Endothelial cell of umbilical vein (primary cell): ENCODE measurements at regions not wholly inside any gene's neighbourhood (a gene's known extent, or its start where the extent isn't known, plus 50 kb on each side); places are given as distances from the start of the nearest gene placed in this dataset.

Experiments used
- BruUV-seq: library from RNA; stranded (reverse); fragments of 400-500 nt; replicated peaks from 2 replicates; lab custom pipeline; 2021; lab: Mats Ljungman, UMichigan
- CTCF ChIA-PET: fragments of 300-600, 350-600 bp; sonication (Branson Sonifier 250); formaldehyde crosslinking; loops from one replicate; lab custom pipeline; 2021; ENCODE audit warnings: antibody characterized with exemption, inconsistent platforms; lab: Charles Lee
- POLR2A ChIA-PET: fragments of 300-600, 350-600 bp; sonication (Branson Sonifier 250); formaldehyde crosslinking; loops from one replicate; lab custom pipeline; 2021; ENCODE audit warnings: antibody characterized with exemption, inconsistent platforms; lab: Charles Lee
- DNase-seq: peaks from one replicate; pipeline ENCODE4 v3.0.0-alpha.2; 2011; ENCODE audit warnings: low read depth, low spot score
- FAIRE-seq: peaks from 2 replicates; lab custom pipeline; 2011; peaks lifted over from hg19 to GRCh38; lab: Jason Lieb, UNC
- H2AFZ ChIP-seq: 2 replicates; pipeline ENCODE4 v1.6.0; 2012; ENCODE audit warnings: low read depth, low read length, control low read depth, inconsistent platforms
- H3K27ac ChIP-seq: 2 replicates; pipeline ENCODE4 v1.5.1; 2011; ENCODE audit warnings: low read depth, mild to moderate bottlenecking, control low read depth, low read length, moderate library complexity; ENCODE audit not compliant: insufficient read depth
- H3K27me3 ChIP-seq, 2 experiments: 2 replicates each; pipeline versions ENCODE4 v1.6.0 to v1.6.1; 2011; ENCODE audit warnings: low read length in 2 of 2, mixed read lengths in 1 of 2; ENCODE audit not compliant: control insufficient read depth in 2 of 2, insufficient read depth in 2 of 2
- H3K36me3 ChIP-seq, 2 experiments: 2 replicates in 1 of 2; 3 replicates in 1 of 2; pipeline ENCODE4 v1.5.1; 2011; ENCODE audit warnings: low read length in 2 of 2, mild to moderate bottlenecking in 1 of 2, moderate library complexity in 1 of 2; ENCODE audit not compliant: control insufficient read depth in 2 of 2, insufficient read depth in 2 of 2; ENCODE audit errors: extremely low read depth in 1 of 2
- H3K4me1 ChIP-seq: 3 replicates; pipeline ENCODE4 v1.5.1; 2011; ENCODE audit warnings: mild to moderate bottlenecking, low read length; ENCODE audit not compliant: control insufficient read depth, insufficient read depth; ENCODE audit errors: extremely low read depth
- H3K4me2 ChIP-seq: 2 replicates; pipeline ENCODE4 v1.6.1; 2011; ENCODE audit warnings: low read length, control low read depth, mixed read lengths; ENCODE audit not compliant: insufficient read depth
- H3K4me3 ChIP-seq, 3 experiments: fragments of 200-600 bp in 1 of 3; sonication (generic), shearing (Covaris generic) in 1 of 3; replicated peaks in 1 of 3; 2 replicates each; pipeline ENCODE4 v1.5.1; 2011 to 2016; ENCODE audit warnings: control low read depth in 3 of 3, low read length in 3 of 3, mild to moderate bottlenecking in 2 of 3, inconsistent platforms in 1 of 3, low read depth in 1 of 3, moderate library complexity in 1 of 3; ENCODE audit not compliant: insufficient read depth in 1 of 3
- H3K79me2 ChIP-seq: 2 replicates; pipeline ENCODE4 v1.6.0; 2012; ENCODE audit warnings: low read length, inconsistent platforms; ENCODE audit not compliant: control insufficient read depth, insufficient read depth
- H3K9ac ChIP-seq: replicated peaks from 2 replicates; pipeline ENCODE3; 2011; ENCODE audit warnings: low read length, control low read depth; ENCODE audit not compliant: insufficient read depth; ENCODE audit errors: extremely low read depth
- H3K9me1 ChIP-seq: replicated peaks from 3 replicates; pipeline ENCODE4 v1.6.0; 2011; ENCODE audit warnings: mild to moderate bottlenecking, low read length; ENCODE audit not compliant: control insufficient read depth, insufficient read depth; ENCODE audit errors: extremely low read depth
- H3K9me3 ChIP-seq: replicated peaks from 2 replicates; pipeline ENCODE4 v1.5.1; 2012; ENCODE audit warnings: low read length, inconsistent platforms; ENCODE audit not compliant: control insufficient read depth, insufficient read depth
- H4K20me1 ChIP-seq: replicated peaks from 2 replicates; pipeline ENCODE3; 2011; ENCODE audit warnings: mild to moderate bottlenecking, low read length; ENCODE audit not compliant: control insufficient read depth, insufficient read depth; ENCODE audit errors: extremely low read depth
- CTCF ChIP-seq, 2 donors: IDR thresholded peaks; 1 replicate in 1 of 2; 2 replicates in 1 of 2; pipeline ENCODE4 v1.5.1; 2011; ENCODE audit warnings: low read length in 2 of 2, mild to moderate bottlenecking in 2 of 2, moderate library complexity in 2 of 2, control low read depth in 1 of 2, inconsistent platforms in 1 of 2, low read depth in 1 of 2; ENCODE audit not compliant: insufficient read depth in 1 of 2; ENCODE audit errors: extremely low read depth in 1 of 2
- EZH2 ChIP-seq: IDR thresholded peaks from 2 replicates; pipeline ENCODE4 v1.6.1; 2012; ENCODE audit warnings: borderline replicate concordance, low read depth, mild to moderate bottlenecking, moderate library complexity, low read length, inconsistent platforms; ENCODE audit not compliant: severe bottlenecking
- FOS ChIP-seq: IDR thresholded peaks from 2 replicates; pipeline ENCODE4 v1.6.1; 2011; ENCODE audit warnings: mild to moderate bottlenecking, low read length, moderate library complexity, borderline replicate concordance; ENCODE audit not compliant: insufficient read depth
- GATA2 ChIP-seq: IDR thresholded peaks from 2 replicates; pipeline ENCODE4 v1.7.0; 2011; ENCODE audit warnings: low read depth, mild to moderate bottlenecking, moderate library complexity, mixed read lengths, low read length; ENCODE audit not compliant: insufficient read length, insufficient read depth
- JUN ChIP-seq: IDR thresholded peaks from 2 replicates; pipeline ENCODE4 v1.6.1; 2011; ENCODE audit warnings: borderline replicate concordance, low read depth; ENCODE audit not compliant: insufficient read length, insufficient read depth
- MAX ChIP-seq: IDR thresholded peaks from 2 replicates; pipeline ENCODE4 v1.6.1; 2011; ENCODE audit not compliant: insufficient read depth, insufficient read length
- MYC ChIP-seq: IDR thresholded peaks from one replicate; pipeline ENCODE4 v1.6.1; 2011; ENCODE audit warnings: mild to moderate bottlenecking, low read depth, low read length
- POLR2A ChIP-seq: IDR thresholded peaks from 2 replicates; pipeline ENCODE4 v1.6.1; 2012; ENCODE audit warnings: low read depth, mild to moderate bottlenecking, control low read depth, low read length
- POLR2AphosphoS5 ChIP-seq: IDR thresholded peaks from 2 replicates; pipeline ENCODE4 v1.6.1; 2012; ENCODE audit warnings: low read depth, mild to moderate bottlenecking, control low read depth, low read length, moderate library complexity; ENCODE audit not compliant: insufficient read depth
- dilution Hi-C: fragments of 300-500 bp; cut with MboI; formaldehyde crosslinking; loops from one replicate; pipeline ENCODE4 v1.15.0; 2019; ENCODE audit warnings: low sequenced_read_pairs; ENCODE audit not compliant: extremely low pct_ligation_motif_present
- intact Hi-C: fragments of 100-400 bp; cut with micrococcal nuclease; formaldehyde crosslinking; loops from one replicate; pipeline ENCODE4 v1.10.0; 2022

- dilution Hi-C loops = no loop called here
- no peak for TF ChIP-seq POLR2AphosphoS5
- TF ChIP-seq CTCF (IDR thresholded peaks at IDR 0.05; ENCODE audit: extremely low read depth in 1 of 2, insufficient read depth in 1 of 2, low read depth in 1 of 2, low read length in 2 of 2) = no peak
- TF ChIP-seq FOS = no peak
- no peak for TF ChIP-seq MAX
- no peak for TF ChIP-seq MYC
- no peak for TF ChIP-seq POLR2A
- TF ChIP-seq JUN = no peak
- TF ChIP-seq GATA2 = no peak
- TF ChIP-seq EZH2 = no peak
These were observed 189.8 kb downstream of the FGF10 start for GRCh38 chr5:44199408-44199807.

More at GRCh38 chr5:44199408-44199807, 189.8 kb downstream of the FGF10 start:
- no peaks in the 10 kb centered on the region for H3K9me3 ChIP-seq
- BruUV-seq = no TSS peak
- no peak overlapping the region for H3K27ac ChIP-seq
- no peaks in the 10 kb centered on the region for H3K36me3 ChIP-seq
- DNase-seq (no peak), FAIRE-seq (no peak)
- no peaks in the 10 kb centered on the region for H3K4me1 ChIP-seq
- ChIA-PET CTCF (no interaction called here), POLR2A (no interaction called here)
- H3K4me3 ChIP-seq = no peak overlapping the region
- H3K9ac ChIP-seq = no peak overlapping the region
- H3K9me1 ChIP-seq = no peaks in the 10 kb centered on the region
- no peaks in the 10 kb centered on the region for H3K79me2 ChIP-seq
- no peak overlapping the region for H3K4me2 ChIP-seq
- H2AFZ ChIP-seq = no peak overlapping the region
- H4K20me1 ChIP-seq = no peaks in the 10 kb centered on the region
- H3K27me3 ChIP-seq = no peaks in the 10 kb centered on the region
- intact Hi-C loops = no loop called here
